GM04504 (cell line): ENCODE measurements at regions not wholly inside any gene's neighbourhood (a gene's known extent, or its start where the extent isn't known, plus 50 kb on each side); places are given as distances from the start of the nearest gene placed in this dataset.

Experiments
- DNase-seq: peaks from one replicate; pipeline ENCODE4 v3.0.0-alpha.2; 2012; ENCODE audit warnings: low read depth

DNA sequence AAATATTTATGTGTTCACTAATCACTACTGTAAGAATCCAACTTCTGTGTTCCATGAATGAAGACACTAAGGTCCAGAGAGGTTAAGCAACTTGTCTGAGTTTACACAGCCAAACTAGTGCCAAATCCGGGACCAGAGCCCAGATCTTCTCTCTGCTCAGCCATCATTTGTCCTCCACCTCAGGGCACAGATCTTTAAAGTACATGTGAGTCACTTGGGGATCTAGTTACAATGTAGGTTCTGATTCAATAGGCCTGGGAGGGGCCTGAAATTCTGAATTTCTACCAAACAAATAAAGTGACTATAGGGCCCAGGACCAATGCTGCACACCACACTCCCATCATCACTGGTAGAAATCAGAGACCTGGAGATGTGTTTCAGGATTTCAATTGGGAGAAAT is 162.9 kb downstream of the GXYLT1 start:
- no peak for DNase-seq

GRCh38 chr12:41981013-41981412 is 163.7 kb downstream of the GXYLT1 start:
- DNase-seq, result no peak

DNA sequence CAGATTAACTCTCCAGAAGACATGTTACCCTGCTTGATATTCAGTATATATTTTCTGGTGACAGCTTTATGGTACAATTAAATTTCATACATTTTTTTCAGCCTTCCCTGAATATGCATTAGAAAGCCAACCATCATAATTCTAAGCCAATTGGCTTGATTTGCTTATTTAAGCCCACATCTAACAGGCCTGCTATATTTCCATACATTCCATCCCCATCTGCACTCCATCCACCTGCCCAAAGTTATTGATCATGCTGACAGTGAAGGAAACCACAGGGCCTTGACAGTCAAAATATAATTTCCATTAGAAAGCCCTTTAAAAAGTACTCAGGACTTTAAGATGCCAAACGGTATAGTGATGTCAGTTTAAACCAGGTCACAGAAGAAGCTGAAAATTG is 164.3 kb downstream of the GXYLT1 start:
- DNase-seq, result no peak

DNA sequence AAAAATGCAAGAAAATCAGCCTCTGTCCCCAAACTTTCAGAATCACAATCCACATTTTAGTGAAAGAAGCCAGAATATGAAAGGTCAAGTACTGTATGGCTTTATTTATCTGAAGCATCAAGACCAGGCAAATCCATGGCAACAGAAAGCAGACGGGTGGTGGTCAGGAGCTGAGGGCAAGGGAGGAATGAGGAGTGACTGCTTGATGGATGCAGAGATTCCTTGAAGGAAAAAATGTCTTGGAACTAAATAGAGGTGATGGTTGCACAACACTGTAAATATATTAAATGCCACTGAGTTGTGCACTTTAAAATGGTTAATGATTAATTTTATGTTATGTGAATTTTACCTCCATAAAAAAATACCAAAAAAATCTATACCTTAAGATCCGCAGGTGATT is 165.1 kb downstream of the GXYLT1 start:
- no peak for DNase-seq

DNA sequence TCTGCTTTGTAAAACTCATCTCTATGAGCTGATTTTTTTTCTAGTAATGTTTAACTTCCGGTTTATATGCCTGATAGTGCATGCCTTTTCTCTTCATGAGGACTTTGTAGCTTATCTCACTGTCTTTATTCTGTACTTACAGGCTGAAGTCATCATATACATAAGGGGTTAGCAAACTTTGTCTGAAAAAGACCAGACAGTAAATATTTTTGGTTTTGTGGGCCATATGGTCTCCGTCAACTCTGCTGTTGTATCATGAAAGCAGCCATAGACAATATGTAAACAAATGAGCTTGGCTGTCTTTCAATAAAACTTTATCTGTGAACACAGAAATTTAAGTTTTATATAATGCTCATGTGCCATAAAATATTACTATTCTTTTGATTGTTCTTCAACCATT is 172.1 kb downstream of the GXYLT1 start:
- no peak for DNase-seq

DNA sequence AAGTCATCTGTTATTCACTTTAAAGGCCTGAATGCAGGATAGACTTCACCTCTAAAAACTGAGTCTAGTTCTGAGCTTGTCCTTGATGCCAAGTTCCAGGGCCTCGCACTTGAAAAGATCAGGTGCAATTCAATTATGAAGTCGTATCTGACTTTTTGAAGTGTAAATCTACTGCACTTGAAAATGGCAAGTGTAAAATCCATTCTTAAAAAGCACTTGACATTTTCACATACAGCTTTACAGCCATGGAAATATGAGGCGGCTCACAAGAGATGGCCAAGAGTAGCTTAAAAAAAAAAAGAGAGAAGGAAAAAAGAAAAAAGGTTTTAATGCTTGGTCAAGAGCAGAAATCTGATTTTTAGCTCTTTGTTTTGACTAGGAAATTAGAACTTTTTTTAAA is 172.5 kb downstream of the GXYLT1 start:
- no peak for DNase-seq

DNA sequence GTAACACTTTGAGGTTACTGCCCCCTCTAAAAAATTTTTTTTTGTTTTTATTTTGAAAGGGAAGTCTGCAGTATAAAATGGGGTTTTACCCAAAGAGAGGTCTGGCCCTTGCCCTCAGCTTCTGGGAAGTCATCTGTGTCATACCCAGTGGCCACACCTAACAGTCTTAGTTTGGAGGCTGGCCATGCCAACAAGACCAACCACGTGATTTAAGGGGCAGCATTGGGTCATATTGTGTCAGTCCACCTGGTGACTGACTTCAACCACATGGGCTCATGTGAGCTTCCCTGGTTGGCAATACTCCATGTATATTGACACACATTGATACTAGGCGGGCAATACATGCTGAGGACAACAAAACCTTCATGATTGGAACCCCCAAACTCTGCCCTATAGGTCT is 173.9 kb downstream of the GXYLT1 start:
- DNase-seq, result no peak

GRCh38 chr12:41968599-41968998 is 176.1 kb downstream of the GXYLT1 start:
- DNase-seq, result no peak

DNA sequence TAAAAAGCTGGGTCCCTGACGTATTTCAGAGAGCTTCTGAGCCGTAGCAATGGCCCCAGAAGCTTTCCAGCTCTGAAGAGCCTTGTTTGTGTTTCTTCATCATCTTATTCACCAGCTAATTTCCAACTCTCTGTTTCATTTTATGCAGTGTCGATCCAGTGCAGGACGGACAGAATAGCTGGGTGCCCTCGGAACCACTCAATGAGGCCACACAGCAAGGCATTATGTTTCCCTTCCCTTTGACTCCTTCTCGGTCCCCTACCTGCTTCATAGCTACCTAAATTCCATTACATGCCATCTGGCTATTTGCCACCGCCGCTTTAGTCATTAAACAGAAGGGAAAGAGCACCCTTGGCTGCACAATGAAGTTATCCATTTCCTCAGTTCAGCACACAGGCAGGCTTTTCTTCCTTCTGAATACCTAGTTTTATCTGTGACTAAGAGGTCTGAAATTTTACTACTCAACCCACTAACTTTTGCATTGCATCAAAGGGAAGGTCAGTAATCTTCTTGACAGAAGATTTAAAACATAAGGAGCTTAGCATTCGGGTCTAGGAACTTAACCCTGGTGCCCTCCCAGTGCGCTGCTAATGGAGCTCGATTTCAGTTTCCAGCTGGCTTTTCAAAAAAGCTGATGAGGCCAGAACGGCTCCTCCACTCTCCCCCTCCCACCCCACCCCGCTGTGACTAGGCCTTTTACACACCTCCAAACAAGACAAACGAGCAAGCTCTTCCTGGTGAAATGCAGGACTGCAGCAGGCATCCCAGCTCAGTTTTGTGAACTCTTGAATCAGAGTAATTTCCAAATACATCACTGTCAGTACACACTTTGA is 176.8 kb downstream of the GXYLT1 start:
- DNase-seq, result no peak

DNA sequence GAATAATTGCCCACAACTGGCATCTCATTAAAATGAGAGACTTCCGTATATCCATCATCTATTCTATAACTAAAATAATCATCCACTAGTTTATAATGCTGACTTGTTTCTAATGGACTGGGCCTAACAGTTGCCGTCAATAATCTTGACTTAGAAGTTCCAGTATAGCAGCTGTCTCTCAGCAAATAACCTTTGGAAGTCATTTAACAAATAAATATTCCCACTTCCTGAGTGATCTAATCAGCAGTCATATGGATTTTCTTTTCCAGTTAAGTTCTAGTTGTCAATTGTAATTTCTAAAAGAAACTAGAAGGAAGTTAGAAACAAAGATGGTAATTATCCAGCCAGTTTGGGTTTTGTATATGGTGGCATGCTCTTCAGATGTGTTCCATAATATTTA is 177.8 kb downstream of the GXYLT1 start:
- DNase-seq, result no peak

GRCh38 chr12:41966001-41966400 is 178.7 kb downstream of the GXYLT1 start:
- DNase-seq, result no peak

DNA sequence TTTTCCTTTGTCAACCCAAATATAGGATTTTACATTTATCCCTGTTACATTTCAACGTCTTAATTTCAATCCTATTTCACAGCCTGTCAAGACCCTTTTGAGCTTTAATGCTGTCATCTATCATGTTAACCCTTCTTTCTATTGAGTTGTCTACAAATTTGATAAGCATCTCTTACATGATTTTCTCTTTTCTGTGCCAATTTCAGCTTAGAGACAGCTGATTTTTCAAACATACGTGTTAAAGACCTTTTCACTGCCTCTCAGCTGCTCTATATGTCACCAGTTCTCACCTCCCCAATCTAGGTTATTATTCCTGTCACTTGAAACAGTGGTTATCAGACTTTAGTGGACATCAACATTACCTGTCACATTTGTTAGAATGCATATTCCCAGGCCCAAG is 181.3 kb downstream of the GXYLT1 start:
- no peak for DNase-seq

DNA sequence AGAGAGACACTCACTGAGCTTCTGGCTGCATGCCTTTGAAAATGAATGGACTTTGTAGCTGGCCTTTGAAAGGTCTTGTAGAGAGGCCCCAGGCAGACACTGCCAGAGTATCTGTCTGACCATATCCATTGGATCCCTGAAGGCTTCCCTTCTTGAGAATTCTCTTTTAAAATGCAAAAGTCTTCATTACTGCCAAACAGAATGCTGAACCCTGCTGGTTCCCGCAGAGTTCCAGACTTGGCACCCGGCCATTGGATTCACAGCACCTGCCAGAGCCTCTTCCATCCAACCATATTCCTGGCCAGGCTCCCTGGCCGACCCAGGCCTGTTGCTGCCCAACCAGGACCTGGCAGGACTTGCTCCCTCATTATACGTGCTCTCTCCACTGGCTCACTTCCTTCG is 182.5 kb downstream of the GXYLT1 start:
- DNase-seq, result no peak

DNA sequence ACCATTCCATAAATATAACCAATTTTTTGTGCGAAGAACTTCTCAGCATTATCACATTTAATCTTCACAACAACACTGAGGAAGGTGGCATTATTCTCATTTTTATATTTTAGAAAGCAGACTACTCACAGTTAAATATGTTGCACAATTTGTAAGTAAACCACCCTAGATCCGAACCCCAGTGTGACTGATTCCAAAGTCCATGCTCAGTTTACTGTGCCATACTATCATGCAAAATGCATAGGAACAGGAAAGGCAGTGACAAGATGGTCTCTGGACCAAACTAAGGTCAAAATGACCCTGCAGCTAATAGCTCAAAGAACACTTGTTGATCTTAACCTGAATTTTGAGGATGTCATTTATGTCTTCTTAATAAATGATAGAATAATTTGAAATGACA is 185.4 kb downstream of the GXYLT1 start:
- DNase-seq, result no peak

DNA sequence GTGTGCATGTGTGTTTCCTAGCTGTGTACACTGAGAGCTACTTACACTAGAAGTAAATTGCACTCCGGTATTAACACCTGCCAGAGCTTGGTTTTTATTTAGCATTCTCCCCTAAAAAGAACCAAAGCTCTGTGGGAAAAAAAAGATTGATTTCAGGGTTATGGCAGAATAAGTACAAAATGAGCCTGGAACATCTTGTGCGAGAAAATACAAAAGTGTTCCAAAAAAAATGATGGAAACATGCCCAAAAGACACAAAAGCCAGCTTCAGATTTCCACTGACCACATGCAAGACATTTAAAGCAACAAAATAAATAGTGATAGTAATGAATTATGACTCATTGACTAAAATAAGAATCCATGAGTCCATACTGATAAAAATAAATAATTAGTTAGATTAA is 188.3 kb downstream of the GXYLT1 start:
- DNase-seq, result no peak

GRCh38 chr12:41950455-41950854 is 194.2 kb downstream of the GXYLT1 start:
- DNase-seq, result no peak

GRCh38 chr12:41946106-41946505 is 198.6 kb downstream of the GXYLT1 start:
- no peak for DNase-seq

GRCh38 chr12:41944216-41944615 is 200.5 kb downstream of the GXYLT1 start:
- no peak for DNase-seq

GRCh38 chr12:41943671-41944070 is 201.0 kb downstream of the GXYLT1 start:
- DNase-seq, result no peak

- DNase-seq, result no peak
Observed at GRCh38 chr12:41942354-41942753, 202.3 kb downstream of the GXYLT1 start.

DNA sequence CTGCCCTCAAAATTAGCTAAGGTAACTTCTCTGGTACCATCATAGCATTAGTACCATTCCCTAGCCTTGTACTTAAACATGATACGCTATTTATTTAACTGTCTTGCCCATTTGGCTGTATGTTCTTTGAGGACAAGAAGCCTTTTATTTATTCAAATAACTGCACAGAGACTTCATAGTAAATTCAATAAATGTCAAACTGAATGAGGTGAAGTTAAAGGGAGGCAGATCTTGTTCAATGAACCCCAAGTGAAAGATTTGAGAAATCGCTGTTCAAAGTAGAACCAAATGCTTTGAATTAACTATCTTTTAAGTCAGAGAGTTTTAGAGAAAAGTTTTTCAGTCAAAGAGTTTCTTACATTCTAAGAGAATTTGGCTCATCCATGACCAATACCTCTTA is 203.6 kb downstream of the GXYLT1 start:
- no peak for DNase-seq

- DNase-seq, result no peak
Observed at GRCh38 chr12:41940571-41940970, 204.1 kb downstream of the GXYLT1 start.

GRCh38 chr12:41936333-41936732 is 208.3 kb downstream of the GXYLT1 start:
- no peak for DNase-seq

DNA sequence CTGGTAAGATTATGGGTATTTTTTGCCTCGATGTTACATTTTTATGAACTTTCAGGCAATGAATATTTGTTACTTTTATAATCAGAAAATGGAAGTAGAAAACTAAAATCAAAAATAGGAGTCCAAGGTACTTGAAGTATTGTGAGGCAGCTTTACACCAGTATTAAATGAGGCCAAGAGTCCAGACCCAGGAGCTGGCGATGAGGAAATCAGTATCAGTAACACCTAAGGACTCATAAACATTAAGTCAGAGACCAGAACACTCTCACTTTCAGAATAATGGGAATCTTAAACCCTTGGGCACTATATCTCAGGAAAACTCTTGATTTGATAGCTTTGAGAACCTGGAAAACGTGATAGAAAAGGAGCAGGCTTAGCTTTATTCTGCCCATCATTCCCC is 208.8 kb downstream of the GXYLT1 start:
- DNase-seq, result no peak
